LNCaP clone FGC (cell line): ENCODE measurements at regions not wholly inside any gene's neighbourhood (a gene's known extent, or its start where the extent isn't known, plus 50 kb on each side); places are given as distances from the start of the nearest gene placed in this dataset.
"Not testable (repeated sequence)": the region's sequence is repeated elsewhere in the genome, so short reads cannot be mapped to it uniquely, and the experiment has no call there.

Experiments used
- DNase-seq: peaks from one replicate; pipeline ENCODE4 v3.0.0-alpha.2; 2011; ENCODE audit warnings: low read depth
- H3K4me3 ChIP-seq: 2 replicates; pipeline ENCODE4 v1.5.1; 2011; ENCODE audit warnings: mild to moderate bottlenecking, low read depth, low read length, control low read depth
- TF ChIP-seq, protein P1 (sequence below): IDR thresholded peaks from 2 replicates; pipeline ENCODE4 v1.5.1; 2012; ENCODE audit warnings: mild to moderate bottlenecking; ENCODE audit not compliant: control insufficient read depth, insufficient read depth; ENCODE audit errors: extremely low read depth

DNA sequence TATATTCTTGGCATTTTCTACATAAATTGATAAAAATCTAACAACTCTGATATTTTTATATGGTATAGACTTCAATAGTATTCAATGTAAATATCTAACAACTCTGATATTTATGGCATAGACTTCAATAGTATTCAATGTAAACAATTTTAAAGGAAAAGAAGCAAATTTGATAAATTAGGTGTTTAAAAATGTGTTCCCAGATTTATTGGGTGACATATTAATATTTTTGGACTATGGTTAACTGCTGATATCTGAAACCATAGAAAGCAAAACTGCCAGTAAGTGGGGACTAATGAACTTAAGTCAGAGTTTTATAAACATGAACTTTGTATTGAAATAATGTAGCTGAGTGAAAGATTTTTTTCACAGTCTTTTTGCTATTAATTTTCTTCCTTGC lies 1576.0 kb upstream of the DDX18 start:
- no peak overlapping the region for H3K4me3 ChIP-seq
- TF ChIP-seq, protein P1, sequence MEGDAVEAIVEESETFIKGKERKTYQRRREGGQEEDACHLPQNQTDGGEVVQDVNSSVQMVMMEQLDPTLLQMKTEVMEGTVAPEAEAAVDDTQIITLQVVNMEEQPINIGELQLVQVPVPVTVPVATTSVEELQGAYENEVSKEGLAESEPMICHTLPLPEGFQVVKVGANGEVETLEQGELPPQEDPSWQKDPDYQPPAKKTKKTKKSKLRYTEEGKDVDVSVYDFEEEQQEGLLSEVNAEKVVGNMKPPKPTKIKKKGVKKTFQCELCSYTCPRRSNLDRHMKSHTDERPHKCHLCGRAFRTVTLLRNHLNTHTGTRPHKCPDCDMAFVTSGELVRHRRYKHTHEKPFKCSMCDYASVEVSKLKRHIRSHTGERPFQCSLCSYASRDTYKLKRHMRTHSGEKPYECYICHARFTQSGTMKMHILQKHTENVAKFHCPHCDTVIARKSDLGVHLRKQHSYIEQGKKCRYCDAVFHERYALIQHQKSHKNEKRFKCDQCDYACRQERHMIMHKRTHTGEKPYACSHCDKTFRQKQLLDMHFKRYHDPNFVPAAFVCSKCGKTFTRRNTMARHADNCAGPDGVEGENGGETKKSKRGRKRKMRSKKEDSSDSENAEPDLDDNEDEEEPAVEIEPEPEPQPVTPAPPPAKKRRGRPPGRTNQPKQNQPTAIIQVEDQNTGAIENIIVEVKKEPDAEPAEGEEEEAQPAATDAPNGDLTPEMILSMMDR, result no peak
- DNase-seq, result no peak

DNA sequence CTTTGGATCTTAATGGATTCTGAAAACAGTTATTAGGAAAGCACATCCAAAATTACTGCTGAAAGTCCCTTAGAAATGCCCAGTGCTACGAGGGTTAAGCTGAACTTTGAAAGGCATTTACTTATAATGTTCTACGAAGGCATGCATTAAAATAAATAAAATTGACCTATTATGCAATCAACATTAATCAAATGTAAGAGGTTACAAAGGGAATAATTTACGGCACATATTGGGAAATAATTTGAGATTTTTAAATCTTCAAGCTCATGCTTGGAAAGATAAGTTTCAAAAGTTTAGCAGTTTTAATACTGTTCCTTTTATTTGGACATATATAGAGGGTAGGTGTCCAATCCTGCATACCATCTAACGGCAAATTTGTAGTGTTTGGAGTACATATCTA lies 1564.1 kb upstream of the DDX18 start:
- H3K4me3 ChIP-seq, result no peak overlapping the region
- TF ChIP-seq, protein P1, result no peak
- DNase-seq, result no peak

DNA sequence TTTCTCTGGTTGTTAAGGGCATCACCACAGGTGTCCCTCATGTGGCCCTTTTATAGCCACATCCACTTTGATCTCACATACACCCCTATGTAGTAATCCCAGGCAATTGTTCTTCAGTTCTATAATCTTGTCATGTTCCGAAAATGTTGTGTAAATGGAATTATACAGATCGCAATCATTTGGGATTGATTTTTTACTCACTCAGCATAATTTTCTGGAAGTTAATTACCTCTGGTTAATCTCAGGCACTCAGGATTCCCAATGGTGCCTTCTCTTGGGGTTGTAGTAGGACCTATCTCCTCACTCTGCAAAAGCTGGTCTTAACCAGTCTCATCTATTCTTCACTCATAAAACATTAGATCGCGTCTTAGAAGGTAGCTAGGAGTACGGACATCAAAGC lies 1549.6 kb upstream of the DDX18 start:
- DNase-seq, result no peak
- no peak overlapping the region for H3K4me3 ChIP-seq
- TF ChIP-seq, protein P1, result no peak

GRCh38 chr2:116269040-116269439 lies 1545.5 kb upstream of the DDX18 start:
- TF ChIP-seq, protein P1, result no peak
- DNase-seq, result no peak
- no peak overlapping the region for H3K4me3 ChIP-seq

GRCh38 chr2:116304328-116304727 lies 1510.2 kb upstream of the DDX18 start:
- no peak for DNase-seq
- TF ChIP-seq, protein P1, result no peak
- H3K4me3 ChIP-seq, result no peak overlapping the region

DNA sequence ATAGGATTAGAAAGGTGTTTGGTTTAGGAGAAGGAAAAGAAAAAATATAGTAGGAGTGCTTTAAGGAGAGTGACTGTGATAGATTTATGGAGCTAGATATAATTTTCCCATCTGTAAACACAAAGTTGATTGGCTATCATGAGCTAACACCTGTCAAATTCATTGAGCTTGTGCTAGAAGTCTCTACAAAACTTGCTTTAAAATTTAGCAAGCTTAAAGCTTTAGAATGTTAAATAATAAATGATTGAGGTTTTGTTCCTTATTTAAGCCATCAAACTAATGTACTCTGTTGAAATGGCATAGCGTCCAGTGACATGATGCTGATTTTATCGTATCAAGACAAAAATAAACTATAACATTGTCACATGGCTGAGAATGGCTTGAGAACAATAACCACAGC lies 1497.4 kb upstream of the DDX18 start:
- DNase-seq, result no peak
- TF ChIP-seq, protein P1, result no peak
- H3K4me3 ChIP-seq, result no peak overlapping the region

GRCh38 chr2:116318551-116318950 lies 1495.9 kb upstream of the DDX18 start:
- H3K4me3 ChIP-seq, DNase-seq: not testable (repeated sequence)
